HepG2 (cell line): ENCODE measurements at regions not wholly inside any gene's neighbourhood (a gene's known extent, or its start where the extent isn't known, plus 50 kb on each side); places are given as distances from the start of the nearest gene placed in this dataset.

Experiments
- ATAC-seq: fragments of 200-7000 bp; cut with Tn5 transposase; 3 replicates; pipeline ENCODE4 v1.9.1; 2020; ENCODE audit warnings: mild to moderate bottlenecking, moderate library complexity
- BruUV-seq: library from RNA; stranded (reverse); fragments of 400-500 nt; replicated peaks from 2 replicates; lab custom pipeline; 2021; lab: Mats Ljungman, UMichigan
- CTCF ChIA-PET: fragments of 300-600 bp; formaldehyde crosslinking; extraction: SDS; loops from one replicate; lab custom pipeline; 2021; ENCODE audit warnings: low total read pairs, inconsistent platforms, low intra/inter-chr PET ratio; lab: Yijun Ruan, JAX
- POLR2A ChIA-PET: fragments of 350-600 bp; sonication (Branson Sonifier 250); formaldehyde crosslinking; loops from one replicate; lab custom pipeline; 2020; ENCODE audit warnings: antibody characterized with exemption, inconsistent platforms; lab: Yijun Ruan, JAX
- DNase-seq: peaks from one replicate; pipeline ENCODE4 v3.0.0-alpha.2; 2015; ENCODE audit warnings: low spot score
- FAIRE-seq: peaks from 3 replicates; lab custom pipeline; 2011; peaks lifted over from hg19 to GRCh38; lab: Jason Lieb, UNC
- H2AFZ ChIP-seq: one replicate; pipeline ENCODE4 v1.6.1; 2011; ENCODE audit warnings: low read length, inconsistent platforms
- H3K27ac ChIP-seq: fragments of 300-600 bp; 3 replicates; pipeline ENCODE4 v1.8.0; 2011; ENCODE audit warnings: mixed run types, mild to moderate bottlenecking, mixed read lengths, low read length, inconsistent platforms; ENCODE audit not compliant: insufficient read depth; ENCODE audit errors: extremely low read length
- H3K27me3 ChIP-seq, 2 experiments: fragments of 200-600 bp in 1 of 2; 2 replicates in 1 of 2; 3 replicates in 1 of 2; pipeline versions ENCODE4 v1.6.0 to v1.8.0; 2011; ENCODE audit warnings: low read length in 2 of 2, mild to moderate bottlenecking in 2 of 2, moderate library complexity in 2 of 2, inconsistent platforms in 1 of 2; ENCODE audit not compliant: insufficient read depth in 2 of 2, control insufficient read depth in 1 of 2
- H3K36me3 ChIP-seq, 2 experiments: fragments of 200-600 bp in 1 of 2; replicated peaks in 1 of 2; 2 replicates in 1 of 2; 3 replicates in 1 of 2; pipeline versions ENCODE4 v1.5.1 to v1.8.0; 2011; ENCODE audit warnings: low read length in 2 of 2, inconsistent platforms in 1 of 2; ENCODE audit not compliant: insufficient read depth in 2 of 2, control insufficient read depth in 1 of 2
- H3K4me1 ChIP-seq: 2 replicates; pipeline ENCODE4 v1.5.1; 2012; ENCODE audit warnings: low read length, inconsistent platforms; ENCODE audit not compliant: insufficient read depth
- H3K4me2 ChIP-seq: 2 replicates; pipeline ENCODE4 v1.6.0; 2011; ENCODE audit warnings: low read depth, low read length, inconsistent platforms
- H3K4me3 ChIP-seq, 3 experiments: fragments of 200-600 bp in 1 of 3; sonication (generic), shearing (Covaris generic) in 1 of 3; replicated peaks in 1 of 3; 2 replicates each; pipeline ENCODE4 v1.5.1; 2011 to 2016; ENCODE audit warnings: low read length in 3 of 3, inconsistent platforms in 2 of 3, low read depth in 2 of 3, mild to moderate bottlenecking in 2 of 3, control low read depth in 1 of 3, mixed read lengths in 1 of 3; ENCODE audit not compliant: insufficient read depth in 1 of 3
- H3K79me2 ChIP-seq: one replicate; pipeline ENCODE4 v1.6.1; 2011; ENCODE audit warnings: low read length, inconsistent platforms; ENCODE audit not compliant: insufficient read depth
- H3K9ac ChIP-seq: 2 replicates; pipeline ENCODE4 v1.6.0; 2011; ENCODE audit warnings: mild to moderate bottlenecking, low read depth, low read length, inconsistent platforms; ENCODE audit not compliant: insufficient read depth
- H3K9me3 ChIP-seq: 2 replicates; pipeline ENCODE4 v1.5.1; 2012; ENCODE audit warnings: mild to moderate bottlenecking, low read length
- H4K20me1 ChIP-seq: 2 replicates; pipeline ENCODE4 v1.6.0; 2011; ENCODE audit warnings: inconsistent platforms, mild to moderate bottlenecking, low read length, moderate library complexity; ENCODE audit not compliant: insufficient read depth
- ATF7 ChIP-seq, 2 experiments: fragments of 450-650 bp in 1 of 2; sonication (generic) in 1 of 2; formaldehyde crosslinking in 1 of 2; IDR thresholded peaks; 2 replicates each; pipeline versions ENCODE4 v1.4.0 to v1.6.1; 2016 to 2020; ENCODE audit warnings: antibody characterized with exemption in 1 of 2, mild to moderate bottlenecking in 1 of 2, missing genetic modification reagents in 1 of 2
- CBX5 ChIP-seq: sonication (generic); formaldehyde crosslinking; IDR thresholded peaks from 2 replicates; pipeline ENCODE4 v1.4.0; 2020; ENCODE audit warnings: missing genetic modification reagents, borderline replicate concordance
- CREB1 ChIP-seq, 2 experiments: fragments of 450-650 bp in 1 of 2; IDR thresholded peaks; 2 replicates each; pipeline ENCODE4 v1.6.1; 2016 to 2017; ENCODE audit warnings: control low read depth in 1 of 2, mild to moderate bottlenecking in 1 of 2, missing compliant biosample characterization in 1 of 2, missing genetic modification characterization in 1 of 2
- FOXA1 ChIP-seq, 2 experiments: fragments of 450-650 bp in 1 of 2; sonication (generic) in 1 of 2; formaldehyde crosslinking in 1 of 2; IDR thresholded peaks; 2 replicates each; pipeline versions ENCODE4 v1.4.0 to v1.6.1; 2016 to 2020; ENCODE audit warnings: missing genetic modification reagents in 1 of 2
- ZNF749 ChIP-seq: sonication (generic); formaldehyde crosslinking; IDR thresholded peaks from 2 replicates; pipeline ENCODE4 v1.8.0; 2022; ENCODE audit warnings: mild to moderate bottlenecking, missing genetic modification reagents, moderate library complexity, borderline replicate concordance
- WGBS: methylation state at CpG from one replicate; pipeline ENCODE4 v1.1.6; 2017; ENCODE audit warnings: low lambda C conversion rate; 5-methylcytosine and 5-hydroxymethylcytosine counted together
- in situ Hi-C: cut with HindIII; loops from 2 replicates; pipeline ENCODE4 v1.10.0; 2017; ENCODE audit warnings: low pct_unique_long_range_greater_than_20kb; ENCODE audit not compliant: extremely low pct_ligation_motif_present
- intact Hi-C: fragments of 100-400 bp; cut with micrococcal nuclease; formaldehyde crosslinking; loops from one replicate; pipeline ENCODE4 v1.10.0; 2022; ENCODE audit not compliant: unreplicated experiment
- TF ChIP-seq, protein P1 (sequence below): sonication (generic); formaldehyde crosslinking; IDR thresholded peaks from 2 replicates; pipeline ENCODE4 v1.4.0; 2020; ENCODE audit warnings: missing genetic modification reagents

DNA sequence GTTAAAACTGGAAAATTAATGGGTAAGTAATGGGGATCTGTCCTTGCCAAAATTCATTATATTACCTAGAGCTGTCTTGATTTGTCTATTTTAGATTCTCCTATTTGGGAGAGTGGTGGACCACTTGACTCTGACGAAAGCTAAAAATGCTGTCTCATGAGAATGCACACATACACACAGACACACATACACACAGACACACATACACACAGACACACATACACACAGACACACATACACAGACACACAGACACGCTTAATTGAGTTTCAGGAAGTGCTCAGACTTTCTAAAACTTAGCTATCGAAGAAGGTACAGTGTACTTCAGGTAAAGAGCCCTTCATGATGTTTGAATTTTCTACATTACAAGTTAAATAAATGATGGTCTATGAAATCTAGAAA is 279.5 kb downstream of the ANKRD50 start (continued):
- TF ChIP-seq FOXA1 (IDR thresholded peaks at IDR 0.05) (no peak), FOXA1 (CRISPR knock-in tag; IDR thresholded peaks at IDR 0.05) (no peak)
- TF ChIP-seq, protein P1, sequence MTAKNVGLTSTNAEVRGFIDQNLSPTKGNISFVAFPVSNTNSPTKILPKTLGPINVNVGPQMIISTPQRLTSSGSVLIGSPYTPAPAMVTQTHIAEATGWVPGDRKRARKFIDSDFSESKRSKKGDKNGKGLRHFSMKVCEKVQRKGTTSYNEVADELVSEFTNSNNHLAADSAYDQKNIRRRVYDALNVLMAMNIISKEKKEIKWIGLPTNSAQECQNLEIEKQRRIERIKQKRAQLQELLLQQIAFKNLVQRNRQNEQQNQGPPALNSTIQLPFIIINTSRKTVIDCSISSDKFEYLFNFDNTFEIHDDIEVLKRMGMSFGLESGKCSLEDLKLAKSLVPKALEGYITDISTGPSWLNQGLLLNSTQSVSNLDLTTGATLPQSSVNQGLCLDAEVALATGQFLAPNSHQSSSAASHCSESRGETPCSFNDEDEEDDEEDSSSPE (CRISPR knock-in tag), result no peak

DNA sequence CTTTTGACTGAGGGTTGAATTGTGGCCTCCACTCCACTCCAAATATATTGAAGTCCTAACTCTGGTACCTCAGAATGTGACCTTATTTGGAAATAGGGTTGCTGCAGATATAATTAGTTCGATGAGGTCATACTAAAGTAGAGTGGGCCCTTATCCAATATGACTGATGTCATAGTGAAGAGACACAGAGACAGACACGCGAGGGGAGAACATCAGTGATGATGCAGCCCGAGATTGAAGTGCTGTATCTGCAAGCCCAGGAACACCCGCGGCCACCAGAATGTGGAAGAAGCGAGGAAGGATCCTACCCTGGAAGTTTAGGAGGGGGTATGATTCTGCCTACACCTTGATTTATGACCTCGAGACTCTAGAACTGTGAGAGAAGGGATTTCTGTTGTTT is 279.0 kb downstream of the ANKRD50 start:
- H3K9ac ChIP-seq, result no peak overlapping the region
- no peak overlapping the region for H2AFZ ChIP-seq
- no peak overlapping the region for H3K4me3 ChIP-seq
- FAIRE-seq, result no peak
- H3K4me1 ChIP-seq, result no peaks in the 10 kb centered on the region
- POLR2A ChIA-PET, result no interaction called here
- no peaks in the 10 kb centered on the region for H3K9me3 ChIP-seq
- in situ Hi-C loops, result no loop called here
- H3K36me3 ChIP-seq, result no peaks in the 10 kb centered on the region
- no peak overlapping the region for H3K4me2 ChIP-seq
- no peak for DNase-seq
- intact Hi-C loops, result no loop called here
- no peaks in the 10 kb centered on the region for H4K20me1 ChIP-seq
- WGBS, result 37% methylated on average over 8 of the region's 8 CpGs
- H3K27ac ChIP-seq, result no peak overlapping the region
- peak; percentile 34 for TF ChIP-seq CREB1 (IDR thresholded peaks at IDR 0.05)
- TF ChIP-seq CREB1 (CRISPR knock-in tag; IDR thresholded peaks at IDR 0.05), result no peak
- no peak for TF ChIP-seq CBX5 (CRISPR knock-in tag)
- TF ChIP-seq ZNF749 (CRISPR knock-in tag), result no peak
- peak; percentile 84 for TF ChIP-seq ATF7 (IDR thresholded peaks at IDR 0.05)
- TF ChIP-seq ATF7 (CRISPR knock-in tag; IDR thresholded peaks at IDR 0.05), result no peak
- no peak for ATAC-seq
- no peaks in the 10 kb centered on the region for H3K27me3 ChIP-seq
- no peaks in the 10 kb centered on the region for H3K79me2 ChIP-seq
- BruUV-seq, result no TSS peak
- CTCF ChIA-PET, result no interaction called here
